ENCODE measurements at regions not wholly inside any gene's neighbourhood (a gene's known extent, or its start where the extent isn't known, plus 50 kb on each side); places are given as distances from the start of the nearest gene placed in this dataset.

DNA sequence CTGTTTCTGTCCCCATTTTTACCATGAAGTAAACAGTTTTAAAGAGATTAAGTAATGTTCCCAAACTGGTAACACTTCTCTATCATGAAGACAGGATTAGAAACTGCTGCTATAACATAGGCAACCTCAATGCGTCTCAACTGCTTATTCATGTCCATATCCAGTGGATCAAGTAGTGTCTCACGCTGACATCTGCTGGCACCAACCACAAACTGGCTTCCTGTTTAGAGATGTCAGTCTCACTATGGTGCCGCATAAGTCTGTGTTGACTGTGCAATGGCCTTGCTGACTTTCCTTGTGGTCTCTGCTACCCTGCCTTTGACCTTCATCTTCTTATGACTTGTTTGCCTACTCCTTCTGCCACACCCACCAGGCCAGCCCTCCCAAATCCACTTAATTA, 369.6 kb upstream of the DPP6 start:
- Histone ChIP-seq H3K79me1 (ENCODE audit: low read depth, low read length) (no peaks in the 10 kb centered on the region), H4K8ac (ENCODE audit: low read depth, low read length) (no peak overlapping the region), H2BK5ac (ENCODE audit: low read length) (no peak overlapping the region), H3K4me3 (ENCODE audit: low read length in 2 of 2) (no peak overlapping the region), H3K9ac (ENCODE audit: low read depth, low read length, poor library complexity) (no peak overlapping the region), H2AFZ (ENCODE audit: low read length) (no peak overlapping the region), H2AK5ac (ENCODE audit: low read depth, low read length) (no peak overlapping the region), H3K36me3 (replicated peaks in 1 of 2; ENCODE audit: control insufficient read depth in 2 of 2, insufficient read depth in 2 of 2, low read length in 2 of 2) (no peaks in the 10 kb centered on the region), H2BK12ac (ENCODE audit: low read length) (no peak overlapping the region), H3K18ac (ENCODE audit: low read length) (no peak overlapping the region), H3K4ac (ENCODE audit: low read length) (no peak overlapping the region), H2BK15ac (ENCODE audit: low read length) (no peak overlapping the region), H3K23ac (ENCODE audit: low read depth, low read length, poor library complexity) (no peak overlapping the region), H3K27me3 (ENCODE audit: control insufficient read depth in 3 of 3, insufficient read depth in 3 of 3, low read depth in 1 of 3, low read length in 3 of 3) (no peaks in the 10 kb centered on the region), H3K9me3 (replicated peaks in 1 of 2; ENCODE audit: control insufficient read depth in 2 of 2, insufficient read depth in 1 of 2, low read depth in 1 of 2, low read length in 2 of 2) (no peaks in the 10 kb centered on the region), H2BK120ac (ENCODE audit: low read depth, low read length) (no peak overlapping the region), H3K27ac (replicated peaks; ENCODE audit: low read length) (no peak overlapping the region), H3K4me1 (ENCODE audit: control insufficient read depth in 2 of 2, insufficient read depth in 1 of 2, low read depth in 1 of 2, low read length in 2 of 2) (no peaks in the 10 kb centered on the region), H3K14ac (ENCODE audit: low read length) (no peak overlapping the region), H4K91ac (ENCODE audit: low read depth, low read length, poor library complexity) (no peak overlapping the region), H3K4me2 (ENCODE audit: insufficient read depth, low read length, poor library complexity, severe bottlenecking) (no peak overlapping the region)
- WGBS, 2 donors (ENCODE audit: extremely low coverage in 2 of 2, insufficient read length in 2 of 2, insufficient replicate concordance in 1 of 2), result no CpG with 5 or more reads among the region's 3 CpGs
- peak; percentile 14 for DNase-seq (ENCODE audit: low spot score)

- WGBS, 2 donors (ENCODE audit: extremely low coverage in 2 of 2, insufficient read length in 2 of 2, insufficient replicate concordance in 1 of 2), result no CpG with 5 or more reads among the region's 12 CpGs
- H2AK5ac ChIP-seq (ENCODE audit: low read depth, low read length), result no peak overlapping the region
- H3K9ac ChIP-seq (ENCODE audit: low read depth, low read length, poor library complexity), result no peak overlapping the region
Observed at GRCh38 chr7:153696242-153696641, 356.0 kb upstream of the DPP6 start.

DNA sequence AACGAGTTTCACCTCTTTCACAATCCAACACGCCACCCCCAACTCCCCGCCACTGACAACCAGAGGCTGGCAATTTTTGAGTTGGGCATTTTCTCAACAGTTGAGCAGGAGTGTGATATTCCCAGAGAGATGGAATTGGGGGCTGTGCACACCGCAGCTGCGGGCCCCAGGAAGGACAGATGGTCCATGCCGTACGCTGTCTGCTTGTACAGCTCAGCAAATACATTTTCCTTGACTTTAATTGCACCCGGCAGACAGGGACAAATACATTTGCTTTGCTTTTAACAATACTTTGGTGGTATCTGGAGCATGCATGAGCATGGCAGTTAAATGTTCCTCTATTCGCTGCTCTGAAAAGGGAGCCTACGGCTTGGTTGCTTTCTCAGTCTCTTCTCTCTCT, 354.2 kb upstream of the DPP6 start:
- Histone ChIP-seq H3K27ac (replicated peaks; ENCODE audit: low read length) (no peak overlapping the region), H3K4ac (ENCODE audit: low read length) (no peak overlapping the region), H3K18ac (ENCODE audit: low read length) (no peak overlapping the region), H3K79me1 (ENCODE audit: low read depth, low read length) (no peaks in the 10 kb centered on the region), H3K27me3 (ENCODE audit: control insufficient read depth in 3 of 3, insufficient read depth in 3 of 3, low read depth in 1 of 3, low read length in 3 of 3) (no peaks in the 10 kb centered on the region), H2AFZ (ENCODE audit: low read length) (no peak overlapping the region), H3K4me1 (ENCODE audit: control insufficient read depth in 2 of 2, insufficient read depth in 1 of 2, low read depth in 1 of 2, low read length in 2 of 2) (no peaks in the 10 kb centered on the region), H2BK5ac (ENCODE audit: low read length) (no peak overlapping the region), H2BK15ac (ENCODE audit: low read length) (no peak overlapping the region), H4K91ac (ENCODE audit: low read depth, low read length, poor library complexity) (no peak overlapping the region), H3K14ac (ENCODE audit: low read length) (no peak overlapping the region), H2BK12ac (ENCODE audit: low read length) (no peak overlapping the region), H3K9me3 (replicated peaks in 1 of 2; ENCODE audit: control insufficient read depth in 2 of 2, insufficient read depth in 1 of 2, low read depth in 1 of 2, low read length in 2 of 2) (no peaks in the 10 kb centered on the region), H4K8ac (ENCODE audit: low read depth, low read length) (no peak overlapping the region), H3K4me2 (ENCODE audit: insufficient read depth, low read length, poor library complexity, severe bottlenecking) (no peak overlapping the region), H2AK5ac (ENCODE audit: low read depth, low read length) (no peak overlapping the region), H3K9ac (ENCODE audit: low read depth, low read length, poor library complexity) (no peak overlapping the region), H3K23ac (ENCODE audit: low read depth, low read length, poor library complexity) (no peak overlapping the region), H3K36me3 (replicated peaks in 1 of 2; ENCODE audit: control insufficient read depth in 2 of 2, insufficient read depth in 2 of 2, low read length in 2 of 2) (no peaks in the 10 kb centered on the region), H3K4me3 (ENCODE audit: low read length in 2 of 2) (no peak overlapping the region), H2BK120ac (ENCODE audit: low read depth, low read length) (no peak overlapping the region)
- DNase-seq (ENCODE audit: low spot score), result no peak
- WGBS, 2 donors (ENCODE audit: extremely low coverage in 2 of 2, insufficient read length in 2 of 2, insufficient replicate concordance in 1 of 2), result no CpG with 5 or more reads among the region's 10 CpGs

More at GRCh38 chr7:153696242-153696641, 356.0 kb upstream of the DPP6 start:
- no peak overlapping the region for H3K14ac ChIP-seq (ENCODE audit: low read length)
- no peaks in the 10 kb centered on the region for H3K36me3 ChIP-seq (replicated peaks in 1 of 2; ENCODE audit: control insufficient read depth in 2 of 2, insufficient read depth in 2 of 2, low read length in 2 of 2)
- H3K79me1 ChIP-seq (ENCODE audit: low read depth, low read length), result no peaks in the 10 kb centered on the region
- H2BK15ac ChIP-seq (ENCODE audit: low read length), result no peak overlapping the region
- H4K8ac ChIP-seq (ENCODE audit: low read depth, low read length), result no peak overlapping the region
- H3K18ac ChIP-seq (ENCODE audit: low read length), result no peak overlapping the region
- no peaks in the 10 kb centered on the region for H3K4me1 ChIP-seq (ENCODE audit: control insufficient read depth in 2 of 2, insufficient read depth in 1 of 2, low read depth in 1 of 2, low read length in 2 of 2)
- no peak overlapping the region for H3K4me3 ChIP-seq (ENCODE audit: low read length in 2 of 2)
- no peak overlapping the region for H2BK12ac ChIP-seq (ENCODE audit: low read length)
- H3K9me3 ChIP-seq (replicated peaks in 1 of 2; ENCODE audit: control insufficient read depth in 2 of 2, insufficient read depth in 1 of 2, low read depth in 1 of 2, low read length in 2 of 2), result no peaks in the 10 kb centered on the region
- H3K27me3 ChIP-seq (ENCODE audit: control insufficient read depth in 3 of 3, insufficient read depth in 3 of 3, low read depth in 1 of 3, low read length in 3 of 3), result no peaks in the 10 kb centered on the region
- H3K27ac ChIP-seq (replicated peaks; ENCODE audit: low read length), result no peak overlapping the region
- H4K91ac ChIP-seq (ENCODE audit: low read depth, low read length, poor library complexity), result no peak overlapping the region
- H2BK120ac ChIP-seq (ENCODE audit: low read depth, low read length), result no peak overlapping the region
- no peak overlapping the region for H2AFZ ChIP-seq (ENCODE audit: low read length)
- no peak overlapping the region for H3K4me2 ChIP-seq (ENCODE audit: insufficient read depth, low read length, poor library complexity, severe bottlenecking)
- no peak overlapping the region for H3K23ac ChIP-seq (ENCODE audit: low read depth, low read length, poor library complexity)
- DNase-seq (ENCODE audit: low spot score), result no peak
- no peak overlapping the region for H2BK5ac ChIP-seq (ENCODE audit: low read length)
- no peak overlapping the region for H3K4ac ChIP-seq (ENCODE audit: low read length)

GRCh38 chr7:153701678-153702077, 350.5 kb upstream of the DPP6 start:
- H3K4me1 ChIP-seq (ENCODE audit: control insufficient read depth in 2 of 2, insufficient read depth in 1 of 2, low read depth in 1 of 2, low read length in 2 of 2), result no peaks in the 10 kb centered on the region
- H3K4me3 ChIP-seq (ENCODE audit: low read length in 2 of 2), result no peak overlapping the region
- no peak overlapping the region for H3K23ac ChIP-seq (ENCODE audit: low read depth, low read length, poor library complexity)

More at GRCh38 chr7:153701678-153702077, 350.5 kb upstream of the DPP6 start:
- Histone ChIP-seq H3K14ac (ENCODE audit: low read length) (no peak overlapping the region), H3K79me1 (ENCODE audit: low read depth, low read length) (no peaks in the 10 kb centered on the region), H4K8ac (ENCODE audit: low read depth, low read length) (no peak overlapping the region), H3K9me3 (replicated peaks in 1 of 2; ENCODE audit: control insufficient read depth in 2 of 2, insufficient read depth in 1 of 2, low read depth in 1 of 2, low read length in 2 of 2) (no peaks in the 10 kb centered on the region), H3K4ac (ENCODE audit: low read length) (no peak overlapping the region), H2BK15ac (ENCODE audit: low read length) (no peak overlapping the region), H2BK5ac (ENCODE audit: low read length) (no peak overlapping the region), H3K36me3 (replicated peaks in 1 of 2; ENCODE audit: control insufficient read depth in 2 of 2, insufficient read depth in 2 of 2, low read length in 2 of 2) (no peaks in the 10 kb centered on the region), H2AFZ (ENCODE audit: low read length) (no peak overlapping the region), H2BK12ac (ENCODE audit: low read length) (no peak overlapping the region), H2BK120ac (ENCODE audit: low read depth, low read length) (no peak overlapping the region), H3K27me3 (ENCODE audit: control insufficient read depth in 3 of 3, insufficient read depth in 3 of 3, low read depth in 1 of 3, low read length in 3 of 3) (no peaks in the 10 kb centered on the region), H3K4me2 (ENCODE audit: insufficient read depth, low read length, poor library complexity, severe bottlenecking) (no peak overlapping the region), H4K91ac (ENCODE audit: low read depth, low read length, poor library complexity) (no peak overlapping the region), H3K9ac (ENCODE audit: low read depth, low read length, poor library complexity) (no peak overlapping the region), H2AK5ac (ENCODE audit: low read depth, low read length) (no peak overlapping the region), H3K18ac (ENCODE audit: low read length) (no peak overlapping the region), H3K27ac (replicated peaks; ENCODE audit: low read length) (no peak overlapping the region)
- DNase-seq (ENCODE audit: low spot score), result no peak

Measured in neuronal stem cell (in vitro differentiated cells).